ENCODE measurements at regions not wholly inside any gene's neighbourhood (a gene's known extent, or its start where the extent isn't known, plus 50 kb on each side); places are given as distances from the start of the nearest gene placed in this dataset.

GRCh38 chr10:2460812-2461211, 606.5 kb upstream of the PFKP start:
- TF ChIP-seq POLR2A (IDR thresholded peaks at IDR 0.05) = no peak
- TF ChIP-seq CTCF (IDR thresholded peaks at IDR 0.05) = no peak
- TF ChIP-seq EP300 (IDR thresholded peaks at IDR 0.05) = no peak
